ENCODE measurements at regions not wholly inside any gene's neighbourhood (a gene's known extent, or its start where the extent isn't known, plus 50 kb on each side); places are given as distances from the start of the nearest gene placed in this dataset.

- Histone ChIP-seq H3K4me1 (ENCODE audit: control insufficient read depth in 2 of 2, insufficient read depth in 2 of 2, low read length in 2 of 2) (no peaks in the 10 kb centered on the region), H3K27me3 (ENCODE audit: control insufficient read depth in 2 of 2, insufficient read depth in 2 of 2, low read length in 2 of 2) (no peaks in the 10 kb centered on the region), H3K9ac (ENCODE audit: low read depth in 1 of 2, low read length in 2 of 2) (no peak overlapping the region), H3K4me3 (ENCODE audit: low read length in 2 of 2) (no peak overlapping the region), H3K9me3 (ENCODE audit: control insufficient read depth in 2 of 2, low read length in 2 of 2) (no peaks in the 10 kb centered on the region), H3K27ac (ENCODE audit: low read depth in 2 of 2, low read length in 2 of 2) (no peak overlapping the region), H3K36me3 (ENCODE audit: control insufficient read depth in 2 of 2, insufficient read depth in 2 of 2, low read length in 2 of 2) (no peaks in the 10 kb centered on the region)
Measured at GRCh38 chr2:220263300-220263699, 635.9 kb downstream of the SLC4A3 start.

- H3K9ac ChIP-seq (ENCODE audit: low read depth in 1 of 2, low read length in 2 of 2): no peak overlapping the region
- no peaks in the 10 kb centered on the region for H3K9me3 ChIP-seq (ENCODE audit: control insufficient read depth in 2 of 2, low read length in 2 of 2)
Measured at GRCh38 chr2:220269367-220269766, 641.9 kb downstream of the SLC4A3 start.

GRCh38 chr2:220270481-220271070, 643.1 kb downstream of the SLC4A3 start:
- no peaks in the 10 kb centered on the region for H3K9me3 ChIP-seq (ENCODE audit: control insufficient read depth in 2 of 2, low read length in 2 of 2)
- no peak overlapping the region for H3K9ac ChIP-seq (ENCODE audit: low read depth in 1 of 2, low read length in 2 of 2)
- H3K27me3 ChIP-seq (ENCODE audit: control insufficient read depth in 2 of 2, insufficient read depth in 2 of 2, low read length in 2 of 2): no peaks in the 10 kb centered on the region
- no peak overlapping the region for H3K4me3 ChIP-seq (ENCODE audit: low read length in 2 of 2)
- no peak overlapping the region for H3K27ac ChIP-seq (ENCODE audit: low read depth in 2 of 2, low read length in 2 of 2)
- no peaks in the 10 kb centered on the region for H3K36me3 ChIP-seq (ENCODE audit: control insufficient read depth in 2 of 2, insufficient read depth in 2 of 2, low read length in 2 of 2)
- H3K4me1 ChIP-seq (ENCODE audit: control insufficient read depth in 2 of 2, insufficient read depth in 2 of 2, low read length in 2 of 2): no peaks in the 10 kb centered on the region

More at GRCh38 chr2:220269367-220269766, 641.9 kb downstream of the SLC4A3 start:
- no peak overlapping the region for H3K4me3 ChIP-seq (ENCODE audit: low read length in 2 of 2)
- no peak overlapping the region for H3K27ac ChIP-seq (ENCODE audit: low read depth in 2 of 2, low read length in 2 of 2)
- no peaks in the 10 kb centered on the region for H3K36me3 ChIP-seq (ENCODE audit: control insufficient read depth in 2 of 2, insufficient read depth in 2 of 2, low read length in 2 of 2)
- no peaks in the 10 kb centered on the region for H3K4me1 ChIP-seq (ENCODE audit: control insufficient read depth in 2 of 2, insufficient read depth in 2 of 2, low read length in 2 of 2)
- no peaks in the 10 kb centered on the region for H3K27me3 ChIP-seq (ENCODE audit: control insufficient read depth in 2 of 2, insufficient read depth in 2 of 2, low read length in 2 of 2)

GRCh38 chr2:220272656-220273055, 645.2 kb downstream of the SLC4A3 start:
- no peaks in the 10 kb centered on the region for H3K36me3 ChIP-seq (ENCODE audit: control insufficient read depth in 2 of 2, insufficient read depth in 2 of 2, low read length in 2 of 2)
- no peak overlapping the region for H3K4me3 ChIP-seq (ENCODE audit: low read length in 2 of 2)
- H3K27ac ChIP-seq (ENCODE audit: low read depth in 2 of 2, low read length in 2 of 2): no peak overlapping the region
- no peaks in the 10 kb centered on the region for H3K9me3 ChIP-seq (ENCODE audit: control insufficient read depth in 2 of 2, low read length in 2 of 2)
- H3K4me1 ChIP-seq (ENCODE audit: control insufficient read depth in 2 of 2, insufficient read depth in 2 of 2, low read length in 2 of 2): no peaks in the 10 kb centered on the region
- no peaks in the 10 kb centered on the region for H3K27me3 ChIP-seq (ENCODE audit: control insufficient read depth in 2 of 2, insufficient read depth in 2 of 2, low read length in 2 of 2)
- H3K9ac ChIP-seq (ENCODE audit: low read depth in 1 of 2, low read length in 2 of 2): no peak overlapping the region

- H3K36me3 ChIP-seq (ENCODE audit: control insufficient read depth in 2 of 2, insufficient read depth in 2 of 2, low read length in 2 of 2): no peaks in the 10 kb centered on the region
- no peak overlapping the region for H3K9ac ChIP-seq (ENCODE audit: low read depth in 1 of 2, low read length in 2 of 2)
- H3K9me3 ChIP-seq (ENCODE audit: control insufficient read depth in 2 of 2, low read length in 2 of 2): no peaks in the 10 kb centered on the region
- H3K4me1 ChIP-seq (ENCODE audit: control insufficient read depth in 2 of 2, insufficient read depth in 2 of 2, low read length in 2 of 2): no peaks in the 10 kb centered on the region
- H3K4me3 ChIP-seq (ENCODE audit: low read length in 2 of 2): no peak overlapping the region
- no peak overlapping the region for H3K27ac ChIP-seq (ENCODE audit: low read depth in 2 of 2, low read length in 2 of 2)
- no peaks in the 10 kb centered on the region for H3K27me3 ChIP-seq (ENCODE audit: control insufficient read depth in 2 of 2, insufficient read depth in 2 of 2, low read length in 2 of 2)
Measured at GRCh38 chr2:220273082-220273481, 645.7 kb downstream of the SLC4A3 start.

- no peak overlapping the region for H3K4me3 ChIP-seq (ENCODE audit: low read length in 2 of 2)
- no peaks in the 10 kb centered on the region for H3K36me3 ChIP-seq (ENCODE audit: control insufficient read depth in 2 of 2, insufficient read depth in 2 of 2, low read length in 2 of 2)
- H3K4me1 ChIP-seq (ENCODE audit: control insufficient read depth in 2 of 2, insufficient read depth in 2 of 2, low read length in 2 of 2): no peaks in the 10 kb centered on the region
- H3K9me3 ChIP-seq (ENCODE audit: control insufficient read depth in 2 of 2, low read length in 2 of 2): no peaks in the 10 kb centered on the region
- no peaks in the 10 kb centered on the region for H3K27me3 ChIP-seq (ENCODE audit: control insufficient read depth in 2 of 2, insufficient read depth in 2 of 2, low read length in 2 of 2)
- no peak overlapping the region for H3K9ac ChIP-seq (ENCODE audit: low read depth in 1 of 2, low read length in 2 of 2)
- H3K27ac ChIP-seq (ENCODE audit: low read depth in 2 of 2, low read length in 2 of 2): no peak overlapping the region
Measured at GRCh38 chr2:220275454-220275853, 648.0 kb downstream of the SLC4A3 start.

- Histone ChIP-seq H3K36me3 (ENCODE audit: control insufficient read depth in 2 of 2, insufficient read depth in 2 of 2, low read length in 2 of 2) (no peaks in the 10 kb centered on the region), H3K9me3 (ENCODE audit: control insufficient read depth in 2 of 2, low read length in 2 of 2) (no peaks in the 10 kb centered on the region), H3K4me1 (ENCODE audit: control insufficient read depth in 2 of 2, insufficient read depth in 2 of 2, low read length in 2 of 2) (no peaks in the 10 kb centered on the region), H3K9ac (ENCODE audit: low read depth in 1 of 2, low read length in 2 of 2) (no peak overlapping the region), H3K27me3 (ENCODE audit: control insufficient read depth in 2 of 2, insufficient read depth in 2 of 2, low read length in 2 of 2) (no peaks in the 10 kb centered on the region), H3K4me3 (ENCODE audit: low read length in 2 of 2) (no peak overlapping the region), H3K27ac (ENCODE audit: low read depth in 2 of 2, low read length in 2 of 2) (no peak overlapping the region)
Measured at GRCh38 chr2:220276741-220277444, 649.5 kb downstream of the SLC4A3 start.

- Histone ChIP-seq H3K4me3 (ENCODE audit: low read length in 2 of 2) (no peak overlapping the region), H3K36me3 (ENCODE audit: control insufficient read depth in 2 of 2, insufficient read depth in 2 of 2, low read length in 2 of 2) (no peaks in the 10 kb centered on the region), H3K9ac (ENCODE audit: low read depth in 1 of 2, low read length in 2 of 2) (no peak overlapping the region), H3K27me3 (ENCODE audit: control insufficient read depth in 2 of 2, insufficient read depth in 2 of 2, low read length in 2 of 2) (no peaks in the 10 kb centered on the region), H3K27ac (ENCODE audit: low read depth in 2 of 2, low read length in 2 of 2) (no peak overlapping the region), H3K4me1 (ENCODE audit: control insufficient read depth in 2 of 2, insufficient read depth in 2 of 2, low read length in 2 of 2) (no peaks in the 10 kb centered on the region), H3K9me3 (ENCODE audit: control insufficient read depth in 2 of 2, low read length in 2 of 2) (no peaks in the 10 kb centered on the region)
Measured at GRCh38 chr2:220277445-220277975, 650.1 kb downstream of the SLC4A3 start.

- Histone ChIP-seq H3K27ac (ENCODE audit: low read depth in 2 of 2, low read length in 2 of 2) (no peak overlapping the region), H3K36me3 (ENCODE audit: control insufficient read depth in 2 of 2, insufficient read depth in 2 of 2, low read length in 2 of 2) (no peaks in the 10 kb centered on the region), H3K4me1 (ENCODE audit: control insufficient read depth in 2 of 2, insufficient read depth in 2 of 2, low read length in 2 of 2) (no peaks in the 10 kb centered on the region), H3K27me3 (ENCODE audit: control insufficient read depth in 2 of 2, insufficient read depth in 2 of 2, low read length in 2 of 2) (no peaks in the 10 kb centered on the region), H3K9ac (ENCODE audit: low read depth in 1 of 2, low read length in 2 of 2) (no peak overlapping the region), H3K9me3 (ENCODE audit: control insufficient read depth in 2 of 2, low read length in 2 of 2) (no peaks in the 10 kb centered on the region), H3K4me3 (ENCODE audit: low read length in 2 of 2) (no peak overlapping the region)
Measured at GRCh38 chr2:220278022-220278421, 650.6 kb downstream of the SLC4A3 start.

- H3K9ac ChIP-seq (ENCODE audit: low read depth in 1 of 2, low read length in 2 of 2): no peak overlapping the region
- H3K36me3 ChIP-seq (ENCODE audit: control insufficient read depth in 2 of 2, insufficient read depth in 2 of 2, low read length in 2 of 2): no peaks in the 10 kb centered on the region
- H3K4me1 ChIP-seq (ENCODE audit: control insufficient read depth in 2 of 2, insufficient read depth in 2 of 2, low read length in 2 of 2): no peaks in the 10 kb centered on the region
- H3K27me3 ChIP-seq (ENCODE audit: control insufficient read depth in 2 of 2, insufficient read depth in 2 of 2, low read length in 2 of 2): no peaks in the 10 kb centered on the region
- no peak overlapping the region for H3K4me3 ChIP-seq (ENCODE audit: low read length in 2 of 2)
- H3K27ac ChIP-seq (ENCODE audit: low read depth in 2 of 2, low read length in 2 of 2): no peak overlapping the region
- no peaks in the 10 kb centered on the region for H3K9me3 ChIP-seq (ENCODE audit: control insufficient read depth in 2 of 2, low read length in 2 of 2)
Measured at GRCh38 chr2:220279372-220279771, 651.9 kb downstream of the SLC4A3 start.

Measured in mucosa of rectum (tissue), 2 donors.